Omental fat pad (tissue), 3 donors: ENCODE measurements at regions not wholly inside any gene's neighbourhood (a gene's known extent, or its start where the extent isn't known, plus 50 kb on each side); places are given as distances from the start of the nearest gene placed in this dataset.

Experiments
- ATAC-seq: fragments of 150-250 bp; one replicate; pipeline ENCODE4 v1.9.1; 2016; ENCODE audit warnings: mild to moderate bottlenecking, moderate library complexity; ENCODE audit not compliant: low FRiP score
- DNase-seq: peaks from one replicate; pipeline ENCODE4 v3.0.0-alpha.2; 2019; ENCODE audit warnings: low spot score
- CTCF ChIP-seq, 3 donors: fragments of 450-650 bp; IDR thresholded peaks; one replicate each; pipeline ENCODE4 v1.5.1; 2016 to 2017; ENCODE audit warnings: antibody characterized with exemption in 3 of 3, mild to moderate bottlenecking in 3 of 3, moderate library complexity in 2 of 3

GRCh38 chr11:33467966-33468365 lies 210.8 kb downstream of the HIPK3 start:
- ATAC-seq (no peak), DNase-seq (no peak)
- no peak for TF ChIP-seq CTCF (IDR thresholded peaks at IDR 0.05)

- TF ChIP-seq CTCF (IDR thresholded peaks at IDR 0.05): no peak
- no peak for ATAC-seq
- DNase-seq: no peak
Measured at GRCh38 chr11:33463059-33463458, 205.9 kb downstream of the HIPK3 start.

- ATAC-seq: no peak
- no peak for TF ChIP-seq CTCF (IDR thresholded peaks at IDR 0.05)
- no peak for DNase-seq
Measured at GRCh38 chr11:33461369-33462125, 204.4 kb downstream of the HIPK3 start.

- DNase-seq (no peak), ATAC-seq (no peak)
- TF ChIP-seq CTCF (IDR thresholded peaks at IDR 0.05): no peak
Measured at GRCh38 chr11:33457948-33458347, 200.8 kb downstream of the HIPK3 start.

- ATAC-seq (no peak), DNase-seq (no peak)
- no peak for TF ChIP-seq CTCF (IDR thresholded peaks at IDR 0.05)
Measured at GRCh38 chr11:33455867-33456463, 198.8 kb downstream of the HIPK3 start.

- DNase-seq (no peak), ATAC-seq (no peak)
- no peak for TF ChIP-seq CTCF (IDR thresholded peaks at IDR 0.05)
Measured at GRCh38 chr11:33454264-33454663, 197.1 kb downstream of the HIPK3 start.
